RKO (cell line): ENCODE measurements at regions not wholly inside any gene's neighbourhood (a gene's known extent, or its start where the extent isn't known, plus 50 kb on each side); places are given as distances from the start of the nearest gene placed in this dataset.

Experiments used
- DNase-seq: peaks from one replicate; pipeline ENCODE4 v3.0.0-alpha.2; 2016; ENCODE audit warnings: low spot score

DNA sequence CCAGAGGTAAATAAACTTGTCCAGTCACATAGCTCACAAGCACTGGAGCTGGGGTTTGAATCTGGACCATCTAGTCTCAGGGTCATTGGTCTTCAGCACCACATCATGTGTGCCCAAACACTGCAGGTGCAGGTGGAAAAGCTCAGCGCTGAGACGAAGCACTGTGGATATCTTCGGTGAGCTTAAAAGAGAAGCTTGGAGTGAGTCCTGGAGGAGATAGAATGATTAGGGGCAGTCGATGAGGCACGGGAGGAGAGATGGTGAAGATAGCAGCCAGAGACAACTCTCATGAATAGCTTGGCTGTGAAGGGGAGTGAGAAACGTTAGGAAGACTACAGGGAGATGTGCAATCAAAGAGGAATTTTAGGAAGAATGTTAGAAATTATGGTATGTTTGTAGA, 389.3 kb downstream of the FGF9 start:
- DNase-seq = no peak

DNA sequence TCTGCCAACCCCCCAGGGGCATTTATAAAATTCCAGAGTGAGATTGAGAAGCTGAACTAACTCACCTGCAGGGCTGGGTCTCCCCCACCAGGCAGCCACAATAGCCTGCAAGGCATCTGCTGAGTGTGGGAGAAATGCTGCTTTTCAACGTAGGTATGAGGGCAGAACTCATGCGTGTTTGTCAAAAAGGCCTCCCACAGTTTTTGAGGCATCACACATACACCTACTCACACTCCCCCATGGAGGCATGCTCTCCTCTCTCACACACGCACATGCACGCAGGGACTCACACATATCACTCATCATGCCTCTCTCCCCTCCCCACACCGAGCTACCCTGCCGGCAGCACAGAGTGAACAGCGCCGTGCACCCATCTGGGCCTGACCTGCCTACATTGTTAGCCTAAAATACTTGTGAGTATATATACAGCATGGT, 390.5 kb downstream of the FGF9 start:
- no peak for DNase-seq

DNA sequence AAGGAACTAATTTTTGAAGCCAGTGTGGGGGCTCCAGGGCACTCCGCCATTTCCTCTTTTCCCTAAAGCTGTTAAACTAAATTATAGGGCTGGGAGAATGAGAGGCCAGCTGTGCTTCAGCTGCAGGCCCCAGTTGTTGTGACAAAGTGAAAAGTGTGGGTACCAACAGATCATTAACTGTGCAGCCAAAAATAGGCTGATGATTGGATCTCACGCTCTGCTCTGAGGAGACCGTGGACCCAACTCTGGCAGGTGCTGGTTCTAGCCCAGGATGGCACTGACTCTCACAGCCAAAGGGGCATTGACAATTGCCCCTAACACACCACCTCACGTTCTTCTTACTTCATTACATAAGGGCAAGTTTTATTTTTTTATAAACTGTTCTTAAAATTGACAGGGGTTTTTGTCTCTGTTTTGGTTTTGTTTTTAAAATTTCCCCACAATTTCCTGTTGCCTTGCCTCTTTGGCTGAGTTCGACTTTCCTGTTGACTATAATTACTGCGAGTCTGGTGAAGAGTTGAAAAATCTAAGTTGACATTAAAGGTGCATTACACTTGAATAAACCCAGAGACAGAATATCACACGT, 391.0 kb downstream of the FGF9 start:
- no peak for DNase-seq

DNA sequence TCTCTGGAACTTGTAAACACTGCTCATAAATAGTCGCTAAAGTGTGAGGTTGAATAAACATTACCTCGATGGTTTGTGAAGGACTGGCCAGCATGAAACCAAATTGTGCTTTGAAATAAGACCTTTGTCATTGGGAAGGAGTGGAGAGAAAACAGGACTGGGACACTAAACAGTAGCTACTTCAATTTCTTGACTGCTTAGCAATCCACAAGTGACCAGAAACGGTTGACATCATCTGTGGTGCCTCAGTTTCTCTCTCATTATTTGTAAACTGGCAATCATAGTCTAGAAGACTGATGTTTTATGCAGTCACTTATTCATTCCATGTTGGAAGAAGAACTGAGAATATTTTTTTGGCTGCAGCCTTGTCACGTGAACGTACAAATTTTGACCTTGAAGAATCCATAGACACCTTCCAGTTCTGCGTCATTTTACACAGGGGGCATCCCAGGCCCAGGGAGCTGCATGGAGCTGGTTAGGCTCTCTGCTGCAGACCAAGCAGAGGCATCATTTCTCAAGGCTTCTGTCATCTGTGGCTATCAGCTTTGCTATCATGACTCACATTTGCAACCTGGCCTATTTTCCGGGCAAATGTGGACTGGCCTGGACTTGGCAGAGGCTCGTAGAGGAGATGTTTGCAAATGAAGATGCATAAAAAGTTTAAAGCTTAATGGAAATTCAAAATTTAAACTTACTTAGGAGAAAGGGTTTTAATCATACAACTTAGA, 391.8 kb downstream of the FGF9 start:
- no peak for DNase-seq

DNA sequence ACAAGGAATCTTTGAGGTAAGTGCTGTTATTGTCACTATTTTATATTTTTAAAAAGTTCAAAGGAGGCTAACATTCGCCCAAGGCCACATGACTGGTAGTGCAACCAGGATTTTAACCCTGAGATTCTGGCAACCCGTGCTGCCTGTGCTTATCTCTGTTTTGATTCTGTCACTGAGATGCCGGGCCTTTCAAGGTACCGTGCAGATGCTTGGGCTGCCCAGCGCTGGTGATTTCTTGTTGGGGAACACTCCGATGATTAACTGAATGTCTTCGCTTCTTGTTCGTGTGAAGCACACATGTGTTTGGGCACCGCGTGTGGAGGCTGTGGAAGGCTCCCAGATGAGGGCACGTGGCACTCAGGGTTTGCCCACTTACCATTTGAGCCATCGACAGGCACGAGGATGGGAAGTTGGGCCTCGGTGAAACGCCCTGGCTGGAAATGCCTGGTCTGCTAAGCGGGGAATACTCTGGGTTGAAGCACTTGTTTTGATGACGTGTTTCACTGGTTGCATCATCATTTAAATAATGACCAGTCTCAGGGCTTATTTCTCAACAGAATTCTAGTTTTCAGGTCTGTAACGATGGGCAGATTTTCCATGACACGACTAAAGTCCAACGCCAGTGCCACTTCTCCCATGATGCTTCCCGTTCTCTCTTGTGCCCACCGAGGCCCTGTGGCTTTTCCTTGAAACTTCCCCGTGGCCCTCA, 392.7 kb downstream of the FGF9 start:
- no peak for DNase-seq

DNA sequence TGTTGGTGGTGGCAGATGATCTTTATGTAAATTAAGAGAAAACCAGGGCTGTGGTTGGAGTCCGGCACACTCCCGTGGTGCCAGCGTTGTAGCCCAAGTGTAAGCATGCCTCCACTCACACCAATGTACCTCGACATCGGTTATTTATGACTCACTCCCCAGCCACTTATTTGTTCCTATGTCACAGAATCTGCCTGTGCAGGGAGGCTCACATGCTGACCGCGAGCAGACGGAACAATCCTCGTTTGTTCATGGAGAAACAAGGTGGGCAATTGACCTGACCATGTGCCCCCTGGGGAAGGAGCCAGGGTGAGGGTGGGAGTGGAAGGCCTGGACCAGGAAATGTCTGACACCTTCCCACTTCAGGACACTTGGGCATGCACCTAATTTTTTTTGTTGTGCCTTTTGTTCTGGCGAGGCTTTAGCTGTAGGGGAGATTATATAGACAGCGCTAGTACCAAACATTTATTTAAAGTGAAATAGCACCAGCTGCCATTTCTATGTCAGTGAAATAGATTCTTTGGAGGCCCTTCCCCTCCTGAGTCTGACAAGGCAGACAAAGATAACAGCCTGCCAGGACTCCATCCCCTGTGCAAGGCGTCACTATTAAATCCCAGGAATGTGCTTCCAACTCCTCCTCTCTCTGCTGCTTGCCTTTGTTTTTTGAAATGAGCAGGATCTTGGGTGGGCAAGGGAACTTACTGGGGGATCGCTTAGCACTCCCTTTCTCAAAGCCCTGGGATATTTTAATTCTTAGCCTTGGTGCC, 394.2 kb downstream of the FGF9 start:
- DNase-seq = no peak

DNA sequence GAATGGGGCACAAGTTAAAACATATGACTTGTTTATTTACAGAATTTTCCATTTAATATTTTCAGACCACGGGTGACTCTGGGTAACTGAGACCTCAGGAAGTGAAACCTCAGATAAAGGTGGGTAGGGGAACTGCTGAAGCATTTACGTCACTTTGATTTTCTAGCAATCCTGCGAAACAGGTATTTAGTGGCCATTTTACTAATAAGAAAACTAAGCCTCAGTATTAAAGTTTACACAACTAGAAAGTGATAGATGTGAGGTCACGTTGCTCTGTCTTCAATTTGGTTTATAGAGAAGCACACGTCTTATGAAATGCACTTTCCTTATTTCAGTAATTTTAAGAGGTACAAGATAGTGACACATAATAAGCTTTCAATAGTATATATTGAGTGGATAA, 402.8 kb downstream of the FGF9 start:
- no peak for DNase-seq

DNA sequence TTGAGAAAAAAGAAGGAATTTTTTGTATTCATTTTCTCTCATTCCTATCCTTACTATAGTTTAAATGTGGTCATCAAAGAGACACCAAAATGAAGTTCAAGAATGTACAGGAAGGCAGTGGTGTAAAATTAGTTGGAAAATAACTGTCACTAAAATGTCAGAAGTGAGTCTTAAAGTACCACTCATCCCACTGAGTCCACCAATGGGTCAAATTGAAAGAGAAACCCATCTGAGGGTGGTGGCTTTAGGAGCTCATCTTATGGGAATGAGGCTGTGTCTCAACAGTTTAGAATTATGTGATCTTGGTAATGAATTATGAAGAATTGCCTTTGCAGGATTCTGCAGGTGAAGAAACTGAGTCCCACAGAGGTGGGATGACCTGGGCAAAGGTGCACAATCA, 403.5 kb downstream of the FGF9 start:
- no peak for DNase-seq

DNA sequence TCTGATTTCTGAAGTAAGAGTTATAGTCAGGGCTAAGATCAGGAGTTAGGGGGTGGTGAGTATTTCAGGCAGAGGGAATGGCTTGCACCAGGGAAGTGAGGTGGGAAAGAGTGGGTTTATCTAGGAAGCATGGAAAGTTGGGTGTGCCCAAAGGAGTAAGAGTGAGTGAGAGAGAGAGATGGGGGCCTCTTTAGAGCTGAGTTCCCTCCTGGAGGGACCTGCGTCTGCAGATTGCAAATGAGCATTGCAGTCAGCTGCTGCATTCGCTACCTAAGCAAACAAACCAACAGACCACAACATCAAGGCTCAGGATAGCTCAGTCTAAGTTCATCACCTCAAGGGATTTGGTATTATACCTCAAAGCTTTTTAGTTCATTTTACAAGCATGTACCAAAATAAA, 405.8 kb downstream of the FGF9 start:
- no peak for DNase-seq

DNA sequence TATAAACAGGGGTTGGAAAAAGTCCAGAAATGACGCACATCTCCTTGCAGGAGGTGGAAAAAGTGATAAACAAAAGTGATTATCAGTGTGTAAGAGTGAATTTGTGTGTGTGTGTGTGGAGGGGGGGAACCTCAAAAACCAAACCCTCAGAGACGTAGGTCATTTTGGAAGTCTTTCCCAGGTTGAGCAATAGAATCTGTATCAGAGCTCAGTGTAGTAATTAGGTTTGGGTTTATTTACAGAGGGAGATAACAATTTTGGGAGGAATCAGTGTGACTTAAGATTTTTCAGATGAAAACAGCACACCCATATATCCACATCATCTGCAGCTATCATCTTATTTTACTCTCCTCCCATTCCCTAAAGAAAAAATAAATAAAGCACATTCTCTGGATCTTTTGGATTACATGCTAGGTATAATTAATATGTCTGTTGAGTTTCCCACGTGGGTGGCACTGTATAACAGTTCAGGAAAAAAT, 406.4 kb downstream of the FGF9 start:
- DNase-seq = no peak

DNA sequence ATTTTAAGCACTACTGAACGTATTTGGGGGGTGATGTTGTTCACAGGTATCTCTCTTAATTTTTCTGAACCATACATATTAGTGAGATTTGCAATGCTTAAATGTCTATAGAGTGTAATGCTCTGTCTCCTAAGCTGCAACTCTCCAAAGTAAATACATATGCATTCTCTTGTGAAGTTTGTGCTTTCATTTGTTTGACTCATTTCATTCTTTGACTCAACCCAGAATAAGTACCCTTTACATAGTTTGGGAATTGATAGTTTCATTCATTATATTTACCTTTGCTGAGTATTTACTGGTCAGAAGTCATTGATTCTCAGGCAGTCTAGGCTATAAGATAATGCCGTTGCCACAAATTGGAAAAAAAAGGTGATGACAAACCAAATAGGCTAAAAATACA, 406.9 kb downstream of the FGF9 start:
- DNase-seq = no peak

DNA sequence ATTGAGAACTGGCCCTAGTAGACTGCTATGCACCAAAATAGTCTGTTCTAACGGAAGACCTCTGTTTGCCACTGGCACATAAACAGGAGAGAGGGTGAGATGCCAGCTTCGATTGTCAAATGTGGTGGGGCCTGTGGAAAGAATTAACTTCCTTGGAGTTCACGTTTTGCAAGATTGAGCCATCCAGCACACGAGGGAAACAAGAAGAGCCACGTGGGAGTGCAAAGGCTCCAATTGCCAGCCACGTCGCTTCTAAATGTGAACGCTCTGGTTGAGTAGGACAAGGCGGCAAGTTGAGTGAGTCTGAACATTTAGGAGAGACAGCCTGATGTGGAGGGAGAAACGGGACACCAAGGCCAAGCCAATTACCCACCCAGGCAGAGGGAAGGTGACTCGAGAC, 409.1 kb downstream of the FGF9 start:
- no peak for DNase-seq

DNA sequence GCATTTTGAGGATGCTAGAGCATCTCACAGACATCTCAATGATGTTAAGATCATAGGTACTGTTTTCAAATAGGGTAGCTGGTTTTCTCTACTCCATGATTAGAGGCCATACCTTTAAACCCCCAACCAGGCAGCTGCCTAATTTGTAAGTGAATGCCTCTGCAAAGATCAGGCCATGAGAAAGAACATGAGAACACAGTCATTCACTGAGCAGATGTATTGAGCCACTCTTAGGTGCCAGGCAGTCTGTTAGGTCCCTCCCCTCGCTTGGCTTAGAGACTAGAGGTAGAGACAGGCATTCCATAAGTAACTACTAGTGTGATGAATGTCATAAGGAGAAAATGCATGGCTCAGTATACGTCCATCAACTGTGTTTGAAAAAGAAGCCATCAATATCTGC, 410.0 kb downstream of the FGF9 start:
- DNase-seq = no peak

DNA sequence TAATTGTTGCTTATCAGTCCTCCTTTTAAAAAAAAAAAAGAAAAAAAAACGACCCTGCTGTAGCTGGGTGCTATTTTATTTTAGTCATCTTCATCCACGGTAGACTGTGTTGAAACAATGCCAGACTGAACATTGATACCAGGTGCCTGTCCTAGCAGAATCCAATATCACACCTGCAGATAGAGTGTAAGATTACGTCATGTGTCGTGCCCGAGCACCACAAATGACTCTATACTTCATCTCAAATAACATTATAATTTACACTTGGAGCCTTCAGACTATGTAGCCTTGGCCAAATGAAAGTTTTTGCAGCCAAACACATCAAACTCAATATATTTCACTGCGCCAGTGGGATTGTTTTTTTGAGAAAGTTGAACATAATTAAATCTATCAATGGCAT, 410.6 kb downstream of the FGF9 start:
- no peak for DNase-seq

DNA sequence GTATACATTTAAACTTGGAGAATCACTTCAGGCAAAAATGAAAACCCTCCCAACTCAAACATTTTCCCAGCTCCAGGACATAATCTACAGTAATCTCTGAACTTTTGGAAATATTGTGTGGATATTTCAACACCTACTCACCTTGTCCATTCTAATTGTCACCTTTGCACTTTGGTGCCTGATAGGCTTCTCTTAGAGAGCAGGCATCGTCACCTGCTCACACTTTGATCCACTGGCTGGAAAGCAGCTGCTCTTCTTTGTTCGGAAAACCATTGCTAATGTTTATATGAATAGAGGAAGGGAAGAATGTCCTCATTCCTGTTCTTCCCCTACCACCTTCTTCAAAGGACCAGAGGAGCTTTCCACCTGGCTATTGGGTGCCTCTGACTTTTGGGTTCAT, 411.2 kb downstream of the FGF9 start:
- no peak for DNase-seq

DNA sequence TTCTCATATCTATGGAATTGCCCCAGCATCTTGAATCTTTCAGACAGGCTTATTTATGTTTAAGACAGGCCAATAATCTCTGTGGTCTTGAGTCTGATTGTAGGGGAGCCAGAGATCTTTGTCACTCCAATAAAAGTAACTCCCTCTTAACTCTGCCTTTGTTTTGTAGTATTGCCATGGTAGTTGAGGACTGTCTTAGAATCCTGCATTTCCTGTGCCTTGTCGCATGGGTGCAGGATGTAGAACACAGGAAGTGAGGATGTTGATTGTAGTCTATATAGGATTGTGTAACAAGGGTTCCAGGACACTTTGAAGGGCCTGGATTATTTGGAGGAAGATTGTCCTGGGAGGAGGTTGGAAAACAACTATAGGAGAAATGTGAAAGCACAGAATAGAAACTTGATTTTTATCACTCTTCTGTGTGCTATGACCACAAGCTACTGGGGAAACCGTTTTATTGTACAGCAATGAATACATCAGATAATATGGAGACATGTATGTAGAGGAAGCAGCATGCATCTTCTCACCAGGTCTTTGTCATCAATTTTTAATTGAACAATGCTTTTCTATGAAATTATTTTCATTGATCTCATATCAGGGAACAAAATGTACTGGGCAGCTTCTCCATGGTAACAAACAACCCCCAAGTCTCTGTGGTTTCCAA, 411.7 kb downstream of the FGF9 start:
- DNase-seq = no peak

DNA sequence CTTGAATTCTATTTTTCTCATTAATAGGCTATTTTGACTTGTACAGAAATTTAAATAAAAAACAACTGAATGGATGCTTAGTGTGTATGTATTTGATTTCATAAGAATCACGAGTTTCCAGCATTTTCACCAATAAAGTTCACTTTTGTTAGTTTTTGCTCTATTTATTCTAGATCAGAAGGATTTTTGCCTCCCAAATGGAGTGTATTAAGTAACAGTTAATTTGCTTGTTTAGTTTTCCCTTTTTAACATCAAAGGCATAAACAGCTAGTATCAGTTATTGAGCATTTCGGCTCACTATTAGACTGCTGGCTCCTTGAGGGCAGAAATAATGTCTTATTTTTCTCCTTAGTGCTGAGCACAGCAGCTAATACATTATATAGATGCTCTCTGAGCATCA, 414.1 kb downstream of the FGF9 start:
- no peak for DNase-seq

DNA sequence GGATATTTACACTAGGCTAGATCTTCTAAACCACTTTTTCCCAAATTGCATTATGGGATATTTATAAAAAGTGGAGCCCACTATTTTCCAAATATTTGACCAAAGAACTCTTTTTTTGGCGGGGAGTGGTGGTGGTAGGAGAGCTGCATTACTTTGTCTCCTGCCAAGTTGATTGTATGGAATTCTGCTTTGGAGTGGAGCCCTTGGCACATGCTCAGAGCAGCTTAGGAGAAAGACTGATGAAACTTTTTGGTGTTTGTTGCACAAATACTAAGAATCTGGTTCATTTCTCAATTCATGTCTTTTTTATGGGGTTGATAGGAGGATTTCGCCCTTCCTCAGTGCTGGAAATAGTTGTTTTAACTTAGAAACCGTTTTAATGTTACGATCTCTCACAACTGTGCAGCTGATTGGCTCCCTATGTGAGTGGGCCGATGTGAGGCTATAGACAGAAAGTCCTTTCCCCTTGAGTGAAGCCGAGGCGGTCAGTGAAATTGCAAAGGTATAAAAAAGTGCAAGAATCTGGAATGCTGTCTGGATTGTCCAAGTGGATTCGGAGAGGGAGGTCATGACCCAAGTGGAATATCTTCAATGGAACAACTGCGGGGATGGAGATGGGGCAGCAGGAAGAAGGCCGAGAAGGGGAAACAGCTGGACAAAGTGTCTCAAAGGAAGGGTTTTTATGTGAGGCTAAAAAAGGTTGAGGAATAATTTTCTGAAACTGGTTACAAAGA, 415.9 kb downstream of the FGF9 start:
- no peak for DNase-seq

DNA sequence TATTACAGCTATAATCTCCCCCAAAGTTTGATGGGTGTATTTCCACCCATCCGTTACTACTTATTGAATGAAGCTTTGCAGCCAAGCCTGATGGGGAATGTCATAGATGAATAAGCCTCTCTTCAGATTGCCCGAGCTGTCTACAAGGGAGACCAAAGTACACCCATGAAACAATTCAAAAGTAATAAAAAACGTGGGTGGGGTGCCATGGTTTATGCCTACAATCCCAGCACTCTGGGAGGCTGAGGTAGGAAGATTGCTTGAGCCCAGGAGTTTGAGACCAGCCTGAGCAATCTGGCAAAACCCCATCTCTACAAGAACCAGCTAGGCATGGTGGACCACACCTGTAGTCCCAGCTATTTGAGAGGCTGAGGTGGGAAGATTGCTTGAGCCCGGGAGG, 419.2 kb downstream of the FGF9 start:
- no peak for DNase-seq

DNA sequence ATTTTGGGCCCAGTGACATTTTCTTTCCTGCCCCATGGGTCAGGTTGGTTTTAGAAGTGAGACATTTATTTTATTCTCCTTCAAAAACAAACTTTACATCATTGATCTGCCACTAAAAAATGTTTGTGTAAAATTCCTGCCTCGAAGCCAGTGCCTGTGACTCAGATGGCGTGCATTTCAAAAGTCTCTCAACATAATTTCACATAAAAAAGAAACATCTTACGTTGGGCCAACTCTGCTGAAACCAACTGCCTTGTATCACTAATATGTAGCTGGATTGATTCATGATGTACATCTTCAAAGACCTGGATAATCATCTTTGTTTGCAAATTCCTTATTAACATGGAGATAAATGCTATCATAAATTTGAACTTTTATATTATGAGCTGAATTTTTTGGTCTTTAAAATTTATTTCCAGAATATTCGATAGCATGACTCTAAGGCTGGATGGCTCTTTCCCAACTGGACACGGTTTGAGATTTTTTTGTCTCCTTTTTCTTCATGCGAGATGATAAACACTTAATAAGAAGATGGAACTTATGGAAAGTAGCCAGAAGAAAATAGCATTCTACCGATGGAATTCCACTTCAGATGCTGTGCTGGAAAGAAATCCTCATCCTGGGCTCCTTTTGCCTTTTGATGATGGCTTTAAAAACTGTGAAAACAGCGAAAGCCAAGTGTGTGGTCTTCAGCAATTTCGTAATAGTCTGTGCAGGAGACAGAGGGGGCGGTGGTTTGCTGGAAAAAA, 420.5 kb downstream of the FGF9 start:
- DNase-seq = no peak

DNA sequence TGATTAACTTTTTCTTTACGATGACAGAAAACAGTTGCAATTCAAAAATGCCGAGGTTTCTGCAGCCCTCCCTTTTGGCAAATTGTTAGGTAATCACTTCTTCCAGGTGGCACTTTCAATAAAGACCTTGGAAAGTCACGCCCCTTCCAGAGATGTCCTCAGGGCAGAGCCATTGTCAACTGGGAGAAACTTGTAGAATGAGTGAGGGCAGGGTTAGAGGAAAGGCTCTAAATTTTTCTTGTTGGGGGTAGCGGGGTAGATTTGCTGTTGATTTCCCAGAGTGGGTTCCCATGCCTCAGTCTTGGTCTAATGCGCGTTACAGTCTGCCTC, 421.1 kb downstream of the FGF9 start:
- no peak for DNase-seq
